ENCODE measurements at regions not wholly inside any gene's neighbourhood (a gene's known extent, or its start where the extent isn't known, plus 50 kb on each side); places are given as distances from the start of the nearest gene placed in this dataset.
"Not testable (repeated sequence)": the region's sequence is repeated elsewhere in the genome, so short reads cannot be mapped to it uniquely, and the experiment has no call there.

GRCh38 chr3:99586701-99587100 lies 51.7 kb upstream of the COL8A1 start:
- DNase-seq (ENCODE audit: low read depth): no peak

GRCh38 chr3:99579965-99580364 lies 58.4 kb upstream of the COL8A1 start:
- DNase-seq (ENCODE audit: low read depth): no peak

DNA sequence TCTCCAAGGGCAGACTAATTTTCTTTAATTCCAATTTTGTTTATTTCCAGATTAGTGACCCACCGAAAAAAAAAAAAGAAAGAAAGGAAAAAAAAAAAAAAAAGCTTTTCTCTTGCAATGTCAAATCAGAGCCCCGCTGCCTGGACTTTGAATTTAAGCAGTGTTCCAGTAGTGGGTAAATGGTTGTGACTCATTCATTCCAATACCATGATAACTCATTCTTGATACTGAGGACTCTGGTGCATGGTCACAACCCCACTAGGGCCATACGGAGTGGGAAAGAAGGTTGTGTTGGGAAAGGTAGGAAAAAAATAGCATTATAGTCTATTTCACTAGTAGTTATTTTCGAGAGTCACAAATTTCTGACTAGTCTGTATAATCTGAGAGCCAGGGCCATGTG lies 59.1 kb upstream of the COL8A1 start:
- peak; percentile 73 for DNase-seq (ENCODE audit: low read depth)

GRCh38 chr3:99578339-99578970 lies 59.9 kb upstream of the COL8A1 start:
- DNase-seq (ENCODE audit: low read depth): no peak

- no peak for DNase-seq (ENCODE audit: low read depth)
These were observed 61.4 kb upstream of the COL8A1 start for GRCh38 chr3:99576904-99577559.

GRCh38 chr3:99575683-99576082 lies 62.7 kb upstream of the COL8A1 start:
- no peak for DNase-seq (ENCODE audit: low read depth)

GRCh38 chr3:99570061-99570460 lies 68.3 kb upstream of the COL8A1 start:
- no peak for DNase-seq (ENCODE audit: low read depth)

DNA sequence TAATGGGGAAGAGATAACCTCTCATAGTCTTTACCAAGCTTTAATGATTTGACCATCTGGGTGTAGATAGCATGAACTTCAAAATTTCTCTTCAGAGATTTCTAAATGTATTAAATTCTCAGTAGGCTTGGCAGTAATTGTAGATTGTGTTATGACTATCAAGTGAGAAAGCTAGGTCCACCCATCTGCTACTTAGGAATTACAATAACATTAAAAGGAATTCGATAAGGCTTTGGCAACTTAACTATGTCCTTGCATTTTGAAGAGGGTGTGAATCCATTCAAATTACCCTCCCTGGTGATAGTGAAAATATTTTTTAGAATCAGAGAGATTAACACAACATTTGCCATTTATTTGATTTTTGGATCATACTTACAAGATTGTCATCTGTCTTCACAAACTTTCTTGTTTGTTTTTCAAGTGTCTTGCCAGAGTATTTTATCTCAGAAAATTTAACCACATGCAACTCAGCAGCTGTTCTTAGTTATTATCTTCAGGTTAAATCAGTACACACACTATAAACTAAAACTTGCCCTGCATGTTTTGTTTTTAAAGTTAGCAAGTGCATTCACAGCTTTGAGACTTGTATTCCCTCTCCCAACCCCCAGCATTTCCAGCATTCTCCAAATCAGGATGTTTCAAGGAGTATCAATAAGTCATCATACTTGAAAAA lies 69.6 kb upstream of the COL8A1 start:
- DNase-seq (ENCODE audit: low read depth): no peak

DNA sequence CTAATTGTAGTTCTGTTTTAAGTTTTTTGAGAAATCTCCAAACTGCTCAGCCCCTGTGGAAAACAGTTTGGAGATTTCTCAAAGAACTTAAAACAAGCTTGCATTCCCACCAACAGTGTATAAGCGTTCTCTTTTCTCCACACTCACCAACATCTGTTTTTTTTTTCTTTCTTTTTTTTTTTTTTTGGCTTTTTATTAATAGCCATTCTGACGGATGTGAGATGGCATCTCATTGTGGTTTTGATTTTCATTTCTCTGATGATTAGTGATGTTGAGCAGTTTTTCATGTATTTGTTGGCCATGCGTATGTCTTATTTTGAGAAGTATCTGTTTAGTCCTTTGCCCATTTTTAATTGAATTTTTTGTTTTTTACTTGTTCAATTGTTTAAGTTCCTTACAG lies 73.1 kb upstream of the COL8A1 start:
- DNase-seq (ENCODE audit: low read depth): no peak

- peak; percentile 77 for DNase-seq (ENCODE audit: low read depth)
These were observed 75.3 kb upstream of the COL8A1 start for GRCh38 chr3:99562990-99563607.

DNA sequence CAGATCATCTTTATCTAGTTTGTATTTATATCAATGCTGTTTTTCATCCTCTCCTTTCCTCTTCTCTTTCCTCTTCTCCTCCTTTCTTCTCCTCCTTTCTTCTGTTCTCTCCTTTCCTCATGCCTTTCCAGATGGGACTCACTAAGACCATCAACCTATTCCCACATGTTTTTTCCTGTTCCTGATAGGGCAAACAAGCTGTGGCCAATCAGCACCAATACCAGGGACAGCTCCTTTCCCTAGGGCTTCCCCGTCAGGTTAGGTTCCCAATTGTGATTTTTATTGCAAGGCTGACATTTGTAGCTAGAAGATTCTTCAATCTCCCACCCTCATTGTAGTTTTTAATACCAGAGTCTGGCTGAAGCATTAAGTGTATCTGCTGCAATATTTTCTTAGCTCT lies 76.3 kb upstream of the COL8A1 start:
- DNase-seq (ENCODE audit: low read depth): no peak

- DNase-seq (ENCODE audit: low read depth): no peak
These were observed 77.3 kb upstream of the COL8A1 start for GRCh38 chr3:99561056-99561455.

GRCh38 chr3:99559196-99559595 lies 79.2 kb upstream of the COL8A1 start:
- DNase-seq (ENCODE audit: low read depth): no peak

GRCh38 chr3:99555885-99556284 lies 82.5 kb upstream of the COL8A1 start:
- not testable (repeated sequence) for DNase-seq (ENCODE audit: low read depth)

DNA sequence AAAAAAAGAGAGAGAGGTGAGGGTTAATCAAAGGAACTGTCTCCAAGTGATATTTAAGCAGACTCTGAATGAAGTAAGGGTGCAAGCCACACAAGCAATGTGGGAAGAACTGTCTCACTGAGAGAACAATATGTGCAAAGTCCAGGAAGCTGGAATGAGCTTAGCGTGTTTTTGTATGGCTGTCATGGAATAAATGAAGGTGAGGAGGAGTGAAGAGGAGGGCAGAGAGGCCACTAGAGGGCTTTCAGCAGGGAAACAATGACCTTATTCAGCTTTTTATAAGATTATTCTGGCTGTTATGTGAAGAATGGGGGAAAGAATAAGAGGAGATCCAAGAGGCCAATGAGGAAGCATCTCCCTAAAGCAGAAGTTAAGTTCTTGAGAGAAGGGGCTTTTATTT lies 86.9 kb upstream of the COL8A1 start:
- DNase-seq (ENCODE audit: low read depth): no peak

DNA sequence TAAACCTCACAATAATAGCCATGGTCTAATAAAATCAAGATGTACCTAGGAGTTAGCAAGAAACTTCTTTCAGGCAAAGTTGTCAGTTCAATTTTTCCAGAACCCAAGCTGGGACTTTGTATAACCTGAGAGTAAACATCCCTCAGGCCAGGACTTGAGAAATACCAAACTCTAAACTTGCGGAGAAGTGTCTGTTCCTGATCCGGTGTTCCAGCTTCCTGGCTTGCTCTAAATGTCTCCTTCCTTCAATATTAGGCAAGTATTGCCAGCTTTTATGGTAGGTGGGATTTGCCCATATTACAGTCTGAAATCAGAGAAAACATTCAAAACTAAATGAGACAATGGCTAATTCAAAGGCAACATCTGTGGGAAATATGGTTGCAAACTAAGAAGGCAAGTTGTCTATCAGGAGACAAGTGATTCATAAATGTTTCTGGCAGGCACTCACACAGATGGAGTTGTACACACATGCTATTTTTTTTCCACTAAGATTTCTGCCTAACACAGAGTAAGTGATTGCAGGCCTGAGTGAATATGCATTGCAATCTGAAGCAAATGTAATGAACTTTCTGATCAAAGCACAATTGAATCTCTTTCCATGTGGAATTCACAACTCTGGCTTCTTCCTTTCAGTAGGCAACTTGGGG lies 88.3 kb upstream of the COL8A1 start:
- DNase-seq (ENCODE audit: low read depth): no peak

GRCh38 chr3:99549220-99549619 lies 89.2 kb upstream of the COL8A1 start:
- DNase-seq (ENCODE audit: low read depth): no peak

DNA sequence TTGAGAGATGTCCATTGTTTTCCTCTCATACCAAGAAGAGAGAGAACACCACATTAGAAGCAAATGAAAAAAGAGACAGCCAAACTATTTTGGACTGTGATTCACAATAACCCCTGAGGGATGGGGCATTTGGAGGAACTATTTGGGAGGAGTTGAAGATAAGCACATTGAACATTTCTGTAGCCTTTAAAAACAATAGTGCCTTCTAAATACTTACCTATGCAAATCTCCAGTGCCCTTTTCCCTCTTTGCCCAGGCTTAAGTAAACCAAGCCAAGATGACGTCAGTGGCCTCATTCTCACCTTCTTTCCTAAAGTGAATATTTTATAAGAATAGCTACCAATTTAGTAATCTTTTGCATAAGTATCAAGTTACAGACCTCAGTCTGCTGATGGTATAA lies 89.7 kb upstream of the COL8A1 start:
- DNase-seq (ENCODE audit: low read depth): no peak

- no peak for DNase-seq (ENCODE audit: low read depth)
These were observed 92.3 kb upstream of the COL8A1 start for GRCh38 chr3:99545941-99546580.

- DNase-seq (ENCODE audit: low read depth): no peak
These were observed 93.6 kb upstream of the COL8A1 start for GRCh38 chr3:99544786-99545281.

DNA sequence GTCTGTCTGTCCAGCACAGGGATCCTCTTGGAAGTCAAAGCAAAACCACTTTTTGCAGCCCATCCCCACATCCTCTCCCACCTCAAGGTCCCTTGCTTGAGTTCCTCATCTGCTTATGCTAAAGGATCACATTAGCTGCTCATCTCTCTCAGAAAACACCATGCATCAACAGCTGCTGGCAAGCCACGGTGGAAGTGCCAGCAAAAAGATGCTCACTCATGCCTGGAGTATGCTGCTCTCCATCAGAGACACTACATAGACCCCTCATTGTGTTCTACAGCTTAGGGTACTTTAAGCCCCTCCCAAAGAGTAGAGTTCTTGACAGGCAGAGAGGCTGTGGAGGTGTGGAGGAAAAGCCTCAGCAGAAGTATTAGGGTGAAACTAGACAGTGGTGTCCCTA lies 94.6 kb upstream of the COL8A1 start:
- no peak for DNase-seq (ENCODE audit: low read depth)

All from HS-5 (cell line).